Breast epithelium (tissue), 3 donors: ENCODE measurements at regions not wholly inside any gene's neighbourhood (a gene's known extent, or its start where the extent isn't known, plus 50 kb on each side); places are given as distances from the start of the nearest gene placed in this dataset.

ENCODE experiments used
- CTCF ChIP-seq, 3 donors: fragments of 450-650 bp; IDR thresholded peaks; one replicate each; pipeline ENCODE4 v1.5.1; 2016 to 2017; ENCODE audit warnings: antibody characterized with exemption in 3 of 3, mild to moderate bottlenecking in 3 of 3, moderate library complexity in 3 of 3
- POLR2A ChIP-seq: fragments of 450-650 bp; IDR thresholded peaks from one replicate; pipeline ENCODE4 v1.6.1; 2016; ENCODE audit warnings: antibody characterized with exemption, mild to moderate bottlenecking, moderate library complexity

GRCh38 chr7:79855172-79855571 is 279.5 kb upstream of the GNAI1 start:
- TF ChIP-seq CTCF (IDR thresholded peaks at IDR 0.05) (no peak), POLR2A (no peak)
